GM11168 (cell line): ENCODE measurements at regions not wholly inside any gene's neighbourhood (a gene's known extent, or its start where the extent isn't known, plus 50 kb on each side); places are given as distances from the start of the nearest gene placed in this dataset.

ENCODE experiments used
- in situ Hi-C: fragments of 300-500 bp; cut with MboI; formaldehyde crosslinking; loops from one replicate; pipeline ENCODE4 v1.12.0; 2022; ENCODE audit warnings: low sequenced_read_pairs; ENCODE audit not compliant: unreplicated experiment

- in situ Hi-C loops: loop anchor here (10.0 kb wide), 1 partner anchor 1200 kb away; no protein-coding TSS in a partner anchor
Observed at GRCh38 chr15:95444860-95445259, 885.6 kb upstream of the NR2F2 start.

DNA sequence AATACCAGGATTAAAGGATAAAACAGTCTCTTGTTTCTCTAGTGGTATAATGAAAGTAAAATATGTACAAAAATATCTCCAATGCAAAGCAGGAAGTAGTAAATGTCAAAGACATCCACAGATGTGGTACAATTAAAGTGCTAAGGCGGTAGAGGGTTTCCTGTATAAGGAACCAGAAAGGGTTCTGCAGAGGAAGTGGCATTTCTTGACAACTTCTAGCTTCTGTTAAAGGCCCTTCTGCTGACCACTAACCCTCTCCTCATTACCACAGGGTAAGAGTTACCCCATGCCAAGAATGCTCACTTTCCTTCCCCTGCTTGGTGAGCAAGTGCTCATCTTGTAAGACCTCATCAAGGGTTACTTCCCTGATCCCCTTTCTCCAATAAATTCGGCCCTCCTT, 883.6 kb upstream of the NR2F2 start:
- in situ Hi-C loops: loop anchor here (10.0 kb wide), 1 partner anchor 1198 kb away; no protein-coding TSS in a partner anchor

- in situ Hi-C loops: loop anchor here (10.0 kb wide), 1 partner anchor 1197 kb away; no protein-coding TSS in a partner anchor
Observed at GRCh38 chr15:95447486-95447885, 883.0 kb upstream of the NR2F2 start.

GRCh38 chr15:95448531-95449229, 881.8 kb upstream of the NR2F2 start:
- in situ Hi-C loops: loop anchor here (10.0 kb wide), 1 partner anchor 1196 kb away; no protein-coding TSS in a partner anchor

GRCh38 chr15:95449230-95449628, 881.3 kb upstream of the NR2F2 start:
- in situ Hi-C loops: loop anchor here (10.0 kb wide), 1 partner anchor 1196 kb away; no protein-coding TSS in a partner anchor

DNA sequence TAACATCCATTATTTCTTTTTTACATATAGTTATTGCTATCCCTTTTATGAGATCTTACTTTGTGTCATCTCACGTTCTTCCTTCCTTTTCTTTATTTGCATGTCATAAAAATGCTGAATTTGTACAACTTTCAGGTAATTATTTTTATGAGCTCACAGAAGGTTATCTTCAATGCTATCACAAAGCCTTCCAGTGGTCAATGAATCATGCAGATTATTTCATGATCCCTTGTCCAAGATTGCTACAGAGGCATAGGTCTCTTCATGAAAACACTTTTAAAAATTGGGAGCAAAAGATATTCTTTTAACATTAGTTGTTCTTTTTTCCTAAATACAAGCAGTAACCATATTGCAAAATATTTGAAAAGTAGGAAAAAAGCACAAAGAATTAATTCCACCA, 880.1 kb upstream of the NR2F2 start:
- in situ Hi-C loops: no loop called here

DNA sequence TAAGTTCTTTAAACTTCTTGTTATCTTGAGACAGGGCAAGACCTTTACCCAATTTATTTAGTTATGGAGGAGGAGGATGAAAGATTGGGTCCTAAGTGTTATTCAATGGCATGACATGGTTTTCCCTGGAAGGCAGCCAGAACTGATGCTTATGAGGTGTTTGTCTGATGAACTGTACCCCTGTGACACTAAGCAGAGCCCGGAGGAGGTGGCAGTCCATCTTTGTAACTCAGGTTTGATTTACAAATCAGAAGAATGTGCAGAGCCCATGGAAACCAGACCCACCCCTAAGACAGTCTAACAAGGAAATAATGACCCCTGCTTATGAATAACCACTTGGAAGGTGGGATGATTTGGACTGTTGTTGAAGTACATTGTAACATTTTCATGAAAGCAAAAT, 878.6 kb upstream of the NR2F2 start:
- in situ Hi-C loops: no loop called here

GRCh38 chr15:95454403-95455262, 875.9 kb upstream of the NR2F2 start:
- in situ Hi-C loops: no loop called here

- in situ Hi-C loops: no loop called here
Observed at GRCh38 chr15:95457520-95457919, 873.0 kb upstream of the NR2F2 start.

DNA sequence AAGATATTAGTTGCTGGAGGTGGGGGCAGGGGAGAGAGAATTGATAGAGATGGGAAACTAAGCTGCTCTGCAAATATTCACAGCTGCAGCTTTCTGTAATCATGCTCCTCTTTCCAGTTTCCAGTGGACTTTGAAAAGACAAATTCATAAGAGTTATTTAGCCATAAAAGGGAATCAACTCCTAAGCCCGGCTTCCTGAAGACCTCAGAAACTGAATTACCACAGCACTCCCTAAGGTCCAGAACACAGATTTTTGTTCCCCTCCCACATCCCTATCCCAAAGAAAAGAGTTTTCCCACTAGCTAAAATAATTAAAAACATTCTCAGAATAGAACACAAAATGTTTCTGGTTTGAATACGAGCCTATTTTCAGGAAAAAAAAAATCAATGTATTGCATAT, 871.8 kb upstream of the NR2F2 start:
- in situ Hi-C loops: no loop called here

DNA sequence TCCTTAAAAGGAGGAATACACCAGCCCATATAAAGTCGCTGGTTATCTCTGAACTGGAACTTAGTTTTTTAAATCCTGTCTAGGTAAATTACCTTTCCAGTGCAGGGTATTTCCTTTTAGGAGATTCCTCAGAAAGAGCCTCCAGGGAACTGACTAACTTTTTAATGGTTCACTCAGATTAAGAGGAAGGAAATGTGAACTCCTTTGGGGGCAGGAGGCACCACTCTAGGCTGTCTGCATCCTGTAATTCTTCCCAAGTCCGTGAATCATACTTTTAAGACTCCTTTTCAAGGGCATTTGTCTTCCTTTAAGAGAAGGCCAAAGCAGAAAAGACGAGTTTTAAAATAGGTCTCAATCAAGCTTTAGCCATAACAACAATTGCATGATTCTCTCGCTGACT, 871.2 kb upstream of the NR2F2 start:
- in situ Hi-C loops: no loop called here

DNA sequence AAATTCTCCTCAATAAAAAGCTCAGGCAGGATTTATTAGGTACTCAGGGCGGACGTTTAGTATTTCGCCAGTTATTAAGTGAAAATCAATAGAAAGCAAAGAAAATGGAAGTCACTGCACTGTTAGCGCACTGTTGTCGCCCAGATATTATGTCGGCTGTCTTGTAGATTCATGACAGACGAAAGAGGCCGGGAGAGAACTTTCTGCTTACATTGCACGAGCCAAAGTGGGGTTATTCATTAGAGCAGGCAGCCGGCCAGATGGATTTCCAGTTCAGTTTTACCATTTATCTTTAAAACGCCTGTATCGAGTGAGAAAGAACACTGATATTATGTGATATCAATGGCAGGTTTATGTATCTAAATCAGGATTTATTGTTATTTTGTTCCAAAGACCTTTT, 866.0 kb upstream of the NR2F2 start:
- in situ Hi-C loops: no loop called here

GRCh38 chr15:95468820-95469219, 861.7 kb upstream of the NR2F2 start:
- in situ Hi-C loops: no loop called here

DNA sequence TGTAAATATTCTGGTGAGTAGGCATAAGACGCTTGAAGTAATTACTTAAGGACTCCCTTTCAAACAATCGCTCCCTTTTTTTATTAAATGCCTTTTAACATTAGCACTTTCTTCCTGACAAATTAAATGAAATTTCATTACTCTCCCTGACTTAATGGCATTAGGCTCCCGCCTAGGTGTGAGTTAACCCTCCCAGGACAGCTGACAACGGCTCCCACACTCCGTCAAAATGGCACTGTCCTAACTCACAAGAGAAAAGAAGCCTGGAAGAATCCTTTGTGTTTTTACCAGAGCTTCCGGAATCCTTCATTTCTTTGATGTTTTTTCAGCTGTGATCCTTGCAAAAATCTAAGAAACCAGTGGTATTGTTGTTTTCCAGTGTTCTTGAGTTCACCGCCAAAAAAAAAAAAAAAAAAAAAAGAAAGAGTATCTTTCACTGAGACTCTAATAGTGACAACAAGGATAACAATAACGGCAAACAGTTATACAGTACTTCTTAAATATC, 861.0 kb upstream of the NR2F2 start:
- in situ Hi-C loops: no loop called here

DNA sequence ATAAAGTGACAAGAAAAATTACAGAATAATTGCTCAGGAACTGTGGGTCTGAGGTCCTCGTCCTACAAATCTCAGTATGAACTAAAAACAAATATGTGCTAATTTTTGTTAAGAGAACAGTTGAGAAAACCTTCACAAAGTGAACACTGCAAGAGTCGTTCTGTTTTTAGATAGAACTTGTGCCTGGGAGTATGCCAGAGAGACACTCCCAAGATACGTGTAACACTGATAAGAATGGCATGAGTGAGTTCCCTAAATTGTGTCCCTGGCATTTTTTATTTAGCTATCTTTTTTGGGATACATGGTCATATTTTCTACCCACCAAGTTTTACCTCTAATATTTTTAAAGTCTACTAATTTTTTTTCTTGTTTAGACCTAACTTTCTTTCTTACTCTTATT, 860.0 kb upstream of the NR2F2 start:
- in situ Hi-C loops: no loop called here

- in situ Hi-C loops: no loop called here
Observed at GRCh38 chr15:95470997-95471689, 859.4 kb upstream of the NR2F2 start.

DNA sequence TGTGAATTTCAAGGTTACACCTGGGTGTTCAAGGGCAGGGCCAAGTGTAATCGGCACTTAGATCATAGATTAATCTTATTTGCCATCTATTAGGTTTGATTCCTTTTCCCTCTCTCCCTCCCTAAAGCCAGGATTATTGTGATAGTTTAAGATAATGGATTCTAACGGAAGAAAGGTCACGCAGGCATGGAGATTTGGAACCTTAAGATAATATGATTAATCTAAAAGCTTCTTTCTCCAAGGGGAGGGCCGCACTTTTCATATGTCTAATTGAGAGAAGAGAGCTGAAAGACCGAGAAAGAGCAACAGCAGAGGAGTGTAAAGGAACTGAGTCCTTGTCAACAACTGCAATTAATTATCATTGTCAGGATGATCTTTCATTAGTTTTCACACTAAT, 858.8 kb upstream of the NR2F2 start:
- in situ Hi-C loops: no loop called here

GRCh38 chr15:95475067-95475466, 855.4 kb upstream of the NR2F2 start:
- in situ Hi-C loops: no loop called here

GRCh38 chr15:95479308-95479707, 851.2 kb upstream of the NR2F2 start:
- in situ Hi-C loops: no loop called here

GRCh38 chr15:95485367-95485766, 845.1 kb upstream of the NR2F2 start:
- in situ Hi-C loops: no loop called here

DNA sequence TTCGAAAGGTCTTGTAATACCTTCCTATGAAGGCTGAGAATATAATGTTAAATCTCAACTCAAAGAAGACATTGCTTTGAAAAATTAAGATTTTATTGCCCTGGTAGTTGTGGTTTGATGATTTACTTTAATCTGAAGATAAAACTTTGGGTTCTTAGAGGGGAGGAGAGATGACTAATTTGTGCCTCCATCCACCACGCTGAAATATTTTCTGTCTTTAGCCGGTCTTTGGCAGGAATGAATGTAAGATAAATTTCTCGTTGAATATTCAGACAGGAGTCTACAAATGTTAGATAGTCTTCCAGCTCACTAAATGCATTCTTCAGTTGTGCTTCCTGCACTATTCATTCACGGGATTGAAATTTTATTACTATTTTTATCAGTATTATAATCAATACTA, 844.3 kb upstream of the NR2F2 start:
- in situ Hi-C loops: no loop called here
